Ectodermal cell (in vitro differentiated cells): ENCODE measurements at regions not wholly inside any gene's neighbourhood (a gene's known extent, or its start where the extent isn't known, plus 50 kb on each side); places are given as distances from the start of the nearest gene placed in this dataset.

Source experiments
- H3K27ac ChIP-seq: 2 replicates; pipeline ENCODE4 v1.7.0; 2013; ENCODE audit warnings: mild to moderate bottlenecking, low read depth, low read length; ENCODE audit not compliant: insufficient read depth, poor library complexity, severe bottlenecking
- H3K27me3 ChIP-seq: 2 replicates; pipeline ENCODE4 v1.7.0; 2013; ENCODE audit warnings: mild to moderate bottlenecking, low read length; ENCODE audit not compliant: insufficient read depth, control insufficient read depth, poor library complexity, severe bottlenecking
- H3K36me3 ChIP-seq: one replicate; pipeline ENCODE4 v1.7.0; 2013; ENCODE audit warnings: low read length; ENCODE audit not compliant: control insufficient read depth, insufficient read depth
- H3K4me1 ChIP-seq: one replicate; pipeline ENCODE4 v1.7.0; 2013; ENCODE audit warnings: low read length; ENCODE audit not compliant: control insufficient read depth, insufficient read depth
- H3K4me3 ChIP-seq: 2 replicates; pipeline ENCODE4 v1.7.0; 2013; ENCODE audit warnings: low read depth, low read length, control low read depth; ENCODE audit not compliant: insufficient read depth
- H3K9me3 ChIP-seq: 2 replicates; pipeline ENCODE4 v1.7.0; 2013; ENCODE audit warnings: mild to moderate bottlenecking, low read length, moderate library complexity; ENCODE audit not compliant: control insufficient read depth
- WGBS, 2 experiments: methylation state at CpG; one replicate each; pipeline ENCODE4 v1.1.7; 2013; ENCODE audit warnings: missing lambda C conversion rate in 2 of 2; 5-methylcytosine and 5-hydroxymethylcytosine counted together

GRCh38 chr13:84843368-84843767, 955.9 kb downstream of the SLITRK6 start:
- Histone ChIP-seq H3K36me3 (no peaks in the 10 kb centered on the region), H3K27me3 (no peaks in the 10 kb centered on the region), H3K9me3 (no peaks in the 10 kb centered on the region), H3K4me1 (no peaks in the 10 kb centered on the region), H3K27ac (no peak overlapping the region), H3K4me3 (no peak overlapping the region)
- 100% methylated on average over 1 of the region's 1 CpG; no CpG with 5 or more reads in 1 of the 2 experiments for WGBS, 2 experiments

- Histone ChIP-seq H3K27me3 (no peaks in the 10 kb centered on the region), H3K4me3 (no peak overlapping the region), H3K36me3 (no peaks in the 10 kb centered on the region), H3K27ac (no peak overlapping the region), H3K9me3 (no peaks in the 10 kb centered on the region), H3K4me1 (no peaks in the 10 kb centered on the region)
- 91 to 96% methylated on average over 2 of the region's 2 CpGs for WGBS, 2 experiments
These were observed 951.9 kb upstream of the SLITRK1 start for GRCh38 chr13:84834201-84834600.

- WGBS, 2 experiments: 90 to 93% methylated on average over 25 to 27 of the region's 27 CpGs
- Histone ChIP-seq H3K9me3 (no peaks in the 10 kb centered on the region), H3K4me3 (no peak overlapping the region), H3K36me3 (no peaks in the 10 kb centered on the region), H3K4me1 (no peaks in the 10 kb centered on the region), H3K27ac (no peak overlapping the region), H3K27me3 (no peaks in the 10 kb centered on the region)
These were observed 949.7 kb upstream of the SLITRK1 start for GRCh38 chr13:84831666-84832657.

- WGBS, 2 experiments: 83 to 90% methylated on average over 1 of the region's 1 CpG
- no peak overlapping the region for H3K27ac ChIP-seq
- no peaks in the 10 kb centered on the region for H3K9me3 ChIP-seq
- no peak overlapping the region for H3K4me3 ChIP-seq
- no peaks in the 10 kb centered on the region for H3K27me3 ChIP-seq
- H3K4me1 ChIP-seq: no peaks in the 10 kb centered on the region
- H3K36me3 ChIP-seq: no peaks in the 10 kb centered on the region
These were observed 941.3 kb upstream of the SLITRK1 start for GRCh38 chr13:84823528-84823927.

GRCh38 chr13:84821261-84821660, 939.0 kb upstream of the SLITRK1 start:
- H3K4me3 ChIP-seq: no peak overlapping the region
- H3K27ac ChIP-seq: no peak overlapping the region
- no peaks in the 10 kb centered on the region for H3K4me1 ChIP-seq
- 84 to 89% methylated on average over 3 of the region's 3 CpGs for WGBS, 2 experiments
- no peaks in the 10 kb centered on the region for H3K27me3 ChIP-seq
- H3K9me3 ChIP-seq: no peaks in the 10 kb centered on the region
- no peaks in the 10 kb centered on the region for H3K36me3 ChIP-seq

GRCh38 chr13:84816567-84817105, 934.4 kb upstream of the SLITRK1 start:
- H3K27ac ChIP-seq: no peak overlapping the region
- no peak overlapping the region for H3K4me3 ChIP-seq
- H3K27me3 ChIP-seq: no peaks in the 10 kb centered on the region
- 88 to 94% methylated on average over 2 to 4 of the region's 4 CpGs for WGBS, 2 experiments
- H3K9me3 ChIP-seq: no peaks in the 10 kb centered on the region
- H3K36me3 ChIP-seq: no peaks in the 10 kb centered on the region
- H3K4me1 ChIP-seq: no peaks in the 10 kb centered on the region

GRCh38 chr13:84812789-84813188, 930.5 kb upstream of the SLITRK1 start:
- Histone ChIP-seq H3K27ac (no peak overlapping the region), H3K4me1 (no peaks in the 10 kb centered on the region), H3K36me3 (no peaks in the 10 kb centered on the region), H3K27me3 (no peaks in the 10 kb centered on the region), H3K4me3 (no peak overlapping the region), H3K9me3 (no peaks in the 10 kb centered on the region)
- 94 to 100% methylated on average over 3 of the region's 3 CpGs for WGBS, 2 experiments

GRCh38 chr13:84812078-84812477, 929.8 kb upstream of the SLITRK1 start:
- Histone ChIP-seq H3K9me3 (no peaks in the 10 kb centered on the region), H3K27ac (no peak overlapping the region), H3K27me3 (no peaks in the 10 kb centered on the region), H3K4me3 (no peak overlapping the region), H3K36me3 (no peaks in the 10 kb centered on the region), H3K4me1 (no peaks in the 10 kb centered on the region)
- 88 to 97% methylated on average over 2 of the region's 2 CpGs for WGBS, 2 experiments

- WGBS, 2 experiments: 40 to 61% methylated on average over 2 to 4 of the region's 4 CpGs
- H3K27ac ChIP-seq: no peak overlapping the region
- H3K36me3 ChIP-seq: no peaks in the 10 kb centered on the region
- no peaks in the 10 kb centered on the region for H3K4me1 ChIP-seq
- H3K4me3 ChIP-seq: no peak overlapping the region
- no peaks in the 10 kb centered on the region for H3K9me3 ChIP-seq
- no peaks in the 10 kb centered on the region for H3K27me3 ChIP-seq
These were observed 928.5 kb upstream of the SLITRK1 start for GRCh38 chr13:84810781-84811180.

- Histone ChIP-seq H3K4me3 (no peak overlapping the region), H3K9me3 (no peaks in the 10 kb centered on the region), H3K27me3 (no peaks in the 10 kb centered on the region), H3K27ac (no peak overlapping the region), H3K36me3 (no peaks in the 10 kb centered on the region), H3K4me1 (no peaks in the 10 kb centered on the region)
These were observed 919.8 kb upstream of the SLITRK1 start for GRCh38 chr13:84802073-84802472.
